ENCODE measurements at regions not wholly inside any gene's neighbourhood (a gene's known extent, or its start where the extent isn't known, plus 50 kb on each side); places are given as distances from the start of the nearest gene placed in this dataset.

- Histone ChIP-seq H2BK5ac (ENCODE audit: insufficient read length, low read length) (no peak overlapping the region), H3K9me3 (ENCODE audit: control insufficient read depth, low read depth, low read length) (no peaks in the 10 kb centered on the region), H3K9ac (ENCODE audit: extremely low read depth, insufficient read length, low read length) (no peak overlapping the region), H4K91ac (ENCODE audit: insufficient read length, low read depth, low read length) (no peak overlapping the region), H3K4me1 (ENCODE audit: insufficient read depth, low read length) (peaks cover 3% of the 10 kb centered on the region; the same call in 1 of the 2 replicates), H4K8ac (replicated peaks; ENCODE audit: insufficient read length, low read depth, low read length) (no peak overlapping the region), H2BK12ac (ENCODE audit: insufficient read length, low read depth, low read length) (no peak overlapping the region), H4K5ac (ENCODE audit: insufficient read length, low read depth, low read length) (no peak overlapping the region), H2BK15ac (ENCODE audit: low read depth, low read length) (no peak overlapping the region), H2AK5ac (ENCODE audit: insufficient read length, low read length) (no peak overlapping the region), H3K23ac (ENCODE audit: insufficient read length, low read depth, low read length) (no peak overlapping the region), H3K27ac (ENCODE audit: insufficient read length, low read depth, low read length) (no peak overlapping the region), H3K56ac (ENCODE audit: insufficient read length, low read depth, low read length) (no peak overlapping the region), H3K27me3 (ENCODE audit: insufficient read depth, low read length) (no peaks in the 10 kb centered on the region), H2BK20ac (ENCODE audit: low read depth, low read length, poor library complexity, severe bottlenecking) (no peak overlapping the region), H2AFZ (ENCODE audit: low read length) (no peak overlapping the region), H3T11ph (ENCODE audit: low read length) (no peak overlapping the region), H3K18ac (ENCODE audit: insufficient read length, low read depth, low read length) (no peak overlapping the region), H3K4me2 (ENCODE audit: insufficient read depth, insufficient read length, low read length) (no peak overlapping the region), H3K14ac (ENCODE audit: insufficient read depth, low read length) (no peak overlapping the region), H2BK120ac (ENCODE audit: low read depth, low read length, poor library complexity, severe bottlenecking) (no peak overlapping the region), H3K4ac (ENCODE audit: low read depth, low read length) (no peak overlapping the region), H3K23me2 (ENCODE audit: insufficient read length, low read depth, low read length, poor library complexity, severe bottlenecking) (no peaks in the 10 kb centered on the region), H3K79me2 (ENCODE audit: insufficient read depth, low read length) (no peaks in the 10 kb centered on the region), H4K20me1 (ENCODE audit: control insufficient read depth, insufficient read depth, insufficient read length) (no peaks in the 10 kb centered on the region), H3K79me1 (ENCODE audit: insufficient read depth, low read depth, low read length, poor library complexity, severe bottlenecking) (no peaks in the 10 kb centered on the region)
- WGBS (ENCODE audit: extremely low coverage, insufficient read length, low lambda C conversion rate) = no CpG with 5 or more reads among the region's 6 CpGs
- Mint-ChIP-seq H3K36me3 (ENCODE audit: insufficient read depth in 1 of 3, low read depth in 3 of 3) (peaks cover 0 to 9% (median 0%) of the 10 kb centered on the region in 3 experiments; a peak in 3 of 7 replicates), H3K9me3 (no peaks in the 10 kb centered on the region), H3K27ac (no peak overlapping the region), H3K4me1 (peaks cover 20 to 34% of the 10 kb centered on the region in 2 experiments), H3K27me3 (ENCODE audit: low read depth) (no peaks in the 10 kb centered on the region), H3K4me3 (no peak overlapping the region)
- TF ChIP-seq CTCF (conservative IDR thresholded peaks at IDR 0.05) = no peak
- DNase-seq = no peak
Observed at GRCh38 chr5:124446120-124446519, 300.3 kb downstream of the ZNF608 start.
